RPMI8226 (cell line): ENCODE measurements at regions not wholly inside any gene's neighbourhood (a gene's known extent, or its start where the extent isn't known, plus 50 kb on each side); places are given as distances from the start of the nearest gene placed in this dataset.
A peak's percentile ranks its signal among the peaks of the same experiment; 100 is the strongest.

Experiments used
- DNase-seq: peaks from one replicate; pipeline ENCODE4 v3.0.0-alpha.2; 2015

GRCh38 chr9:111985315-111985714, 88.7 kb downstream of the UGCG start:
- DNase-seq = peak; percentile 22

DNA sequence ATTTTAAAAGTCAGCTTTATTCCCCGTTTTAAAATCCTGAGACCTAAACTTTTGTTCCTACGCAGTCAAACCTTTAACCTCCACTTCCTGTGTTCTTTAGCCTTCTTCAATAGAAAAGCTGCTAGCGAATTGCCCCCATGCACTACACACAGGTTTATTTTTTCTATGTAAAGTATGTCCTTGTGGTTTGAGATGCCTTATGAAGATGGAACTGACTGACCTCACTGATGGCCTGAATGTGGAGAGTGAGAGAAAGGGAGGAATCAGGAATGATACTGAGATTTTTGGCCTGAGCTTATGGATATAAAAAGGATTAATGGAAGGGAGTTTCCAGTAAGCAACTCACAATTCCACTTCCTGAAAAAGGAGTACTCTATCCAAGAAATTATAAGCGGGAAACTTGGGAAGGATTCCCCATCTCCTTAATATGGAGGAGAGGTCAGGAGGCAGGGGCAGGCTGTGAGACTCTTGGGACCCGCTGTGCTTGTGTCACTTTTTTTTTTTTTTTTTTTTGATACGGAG, 89.5 kb downstream of the UGCG start:
- no peak for DNase-seq
